Rectal smooth muscle tissue (tissue), 1 donor: ENCODE measurements at regions not wholly inside any gene's neighbourhood (a gene's known extent, or its start where the extent isn't known, plus 50 kb on each side); places are given as distances from the start of the nearest gene placed in this dataset.
"Not testable (repeated sequence)": the region's sequence is repeated elsewhere in the genome, so short reads cannot be mapped to it uniquely, and the experiment has no call there.

ENCODE experiments used
- H3K27ac ChIP-seq: one replicate; pipeline ENCODE4 v1.7.0; 2013; ENCODE audit warnings: low read depth, low read length, inconsistent platforms
- H3K27me3 ChIP-seq: one replicate; pipeline ENCODE4 v1.7.0; 2013; ENCODE audit warnings: low read length; ENCODE audit not compliant: control insufficient read depth, insufficient read depth
- H3K36me3 ChIP-seq: one replicate; pipeline ENCODE4 v1.7.0; 2013; ENCODE audit warnings: low read length; ENCODE audit not compliant: control insufficient read depth, insufficient read depth
- H3K4me1 ChIP-seq: one replicate; pipeline ENCODE4 v1.7.0; 2013; ENCODE audit warnings: low read length; ENCODE audit not compliant: control insufficient read depth, insufficient read depth
- H3K4me3 ChIP-seq: one replicate; pipeline ENCODE4 v1.7.0; 2013; ENCODE audit warnings: low read length
- H3K9ac ChIP-seq: one replicate; pipeline ENCODE4 v1.7.0; 2013; ENCODE audit warnings: low read length

- H3K27ac ChIP-seq: no peak overlapping the region
- no peaks in the 10 kb centered on the region for H3K27me3 ChIP-seq
- H3K36me3 ChIP-seq: no peaks in the 10 kb centered on the region
- H3K4me1 ChIP-seq: no peaks in the 10 kb centered on the region
- H3K4me3 ChIP-seq: no peak overlapping the region
- H3K9ac ChIP-seq: no peak overlapping the region
These were observed 105.8 kb upstream of the PCSK1 start for GRCh38 chr5:96538808-96539250.

GRCh38 chr5:96546120-96546519, 113.1 kb upstream of the PCSK1 start:
- Histone ChIP-seq H3K27ac (no peak overlapping the region), H3K27me3 (no peaks in the 10 kb centered on the region), H3K4me1 (no peaks in the 10 kb centered on the region)

GRCh38 chr5:96547486-96547885, 114.4 kb upstream of the PCSK1 start:
- Histone ChIP-seq H3K4me1 (no peaks in the 10 kb centered on the region), H3K9ac (no peak overlapping the region), H3K36me3 (no peaks in the 10 kb centered on the region), H3K27me3 (no peaks in the 10 kb centered on the region), H3K4me3 (no peak overlapping the region), H3K27ac (no peak overlapping the region)

More at GRCh38 chr5:96546120-96546519, 113.1 kb upstream of the PCSK1 start:
- H3K36me3 ChIP-seq: no peaks in the 10 kb centered on the region
- no peak overlapping the region for H3K9ac ChIP-seq
- H3K4me3 ChIP-seq: no peak overlapping the region

- Histone ChIP-seq H3K9ac (no peak overlapping the region), H3K4me1 (no peaks in the 10 kb centered on the region), H3K27me3 (no peaks in the 10 kb centered on the region), H3K27ac (no peak overlapping the region), H3K4me3 (no peak overlapping the region), H3K36me3 (no peaks in the 10 kb centered on the region)
These were observed 113.3 kb upstream of the CAST start for GRCh38 chr5:96548905-96549304.

- not testable (repeated sequence) for H3K27me3 ChIP-seq, H3K27ac ChIP-seq, H3K4me3 ChIP-seq, H3K9ac ChIP-seq, H3K4me1 ChIP-seq, H3K36me3 ChIP-seq
These were observed 101.3 kb upstream of the CAST start for GRCh38 chr5:96560857-96561256.

- no peaks in the 10 kb centered on the region for H3K27me3 ChIP-seq
- no peaks in the 10 kb centered on the region for H3K36me3 ChIP-seq
- no peak overlapping the region for H3K4me3 ChIP-seq
- H3K9ac ChIP-seq: no peak overlapping the region
- H3K4me1 ChIP-seq: no peaks in the 10 kb centered on the region
- H3K27ac ChIP-seq: no peak overlapping the region
These were observed 99.6 kb upstream of the CAST start for GRCh38 chr5:96562614-96563013.

- Histone ChIP-seq H3K9ac (no peak overlapping the region), H3K27ac (no peak overlapping the region), H3K4me3 (no peak overlapping the region), H3K27me3 (no peaks in the 10 kb centered on the region), H3K4me1 (no peaks in the 10 kb centered on the region), H3K36me3 (no peaks in the 10 kb centered on the region)
These were observed 98.4 kb upstream of the CAST start for GRCh38 chr5:96563816-96564215.

GRCh38 chr5:96565582-96566265, 96.5 kb upstream of the CAST start:
- Histone ChIP-seq H3K36me3 (no peaks in the 10 kb centered on the region), H3K9ac (no peak overlapping the region), H3K27ac (no peak overlapping the region), H3K4me3 (no peak overlapping the region), H3K27me3 (no peaks in the 10 kb centered on the region), H3K4me1 (no peaks in the 10 kb centered on the region)

GRCh38 chr5:96566833-96567587, 95.2 kb upstream of the CAST start:
- no peak overlapping the region for H3K4me3 ChIP-seq

GRCh38 chr5:96569332-96569731, 92.8 kb upstream of the CAST start:
- no peaks in the 10 kb centered on the region for H3K27me3 ChIP-seq
- no peak overlapping the region for H3K4me3 ChIP-seq
- H3K36me3 ChIP-seq: no peaks in the 10 kb centered on the region
- H3K9ac ChIP-seq: no peak overlapping the region
- no peaks in the 10 kb centered on the region for H3K4me1 ChIP-seq
- H3K27ac ChIP-seq: no peak overlapping the region

More at GRCh38 chr5:96566833-96567587, 95.2 kb upstream of the CAST start:
- no peaks in the 10 kb centered on the region for H3K27me3 ChIP-seq
- H3K36me3 ChIP-seq: no peaks in the 10 kb centered on the region
- H3K4me1 ChIP-seq: no peaks in the 10 kb centered on the region
- no peak overlapping the region for H3K9ac ChIP-seq
- H3K27ac ChIP-seq: no peak overlapping the region

GRCh38 chr5:96569770-96570169, 92.4 kb upstream of the CAST start:
- Histone ChIP-seq H3K4me1 (no peaks in the 10 kb centered on the region), H3K9ac (no peak overlapping the region), H3K4me3 (no peak overlapping the region), H3K27me3 (no peaks in the 10 kb centered on the region), H3K27ac (no peak overlapping the region), H3K36me3 (no peaks in the 10 kb centered on the region)

GRCh38 chr5:96572864-96573512, 89.2 kb upstream of the CAST start:
- no peak overlapping the region for H3K4me3 ChIP-seq
- H3K27ac ChIP-seq: no peak overlapping the region
- no peak overlapping the region for H3K9ac ChIP-seq
- no peaks in the 10 kb centered on the region for H3K36me3 ChIP-seq
- no peaks in the 10 kb centered on the region for H3K27me3 ChIP-seq
- H3K4me1 ChIP-seq: no peaks in the 10 kb centered on the region
